Astrocyte of the hippocampus (primary cell): ENCODE measurements at regions not wholly inside any gene's neighbourhood (a gene's known extent, or its start where the extent isn't known, plus 50 kb on each side); places are given as distances from the start of the nearest gene placed in this dataset.
"Not testable (repeated sequence)": the region's sequence is repeated elsewhere in the genome, so short reads cannot be mapped to it uniquely, and the experiment has no call there.

Experiments
- DNase-seq: peaks from one replicate; pipeline ENCODE4 v3.0.0; 2011; ENCODE audit warnings: low read depth, low spot score

- DNase-seq, result no peak
Measured at GRCh38 chr20:53748176-53748575, 154.5 kb upstream of the ZNF217 start.

GRCh38 chr20:53743607-53744260, 150.1 kb upstream of the ZNF217 start:
- no peak for DNase-seq

GRCh38 chr20:53742685-53743081, 149.0 kb upstream of the ZNF217 start:
- DNase-seq, result no peak

GRCh38 chr20:53741726-53742028, 148.0 kb upstream of the ZNF217 start:
- no peak for DNase-seq

- DNase-seq, result peak; percentile 66
Measured at GRCh38 chr20:53739799-53740785, 146.5 kb upstream of the ZNF217 start.

GRCh38 chr20:53738945-53739798, 145.5 kb upstream of the ZNF217 start:
- peak; percentile 34 for DNase-seq

- peak; percentile 92 for DNase-seq
Measured at GRCh38 chr20:53738039-53738944, 144.7 kb upstream of the ZNF217 start.

- peak; percentile 66 for DNase-seq
Measured at GRCh38 chr20:53737396-53738038, 143.9 kb upstream of the ZNF217 start.

GRCh38 chr20:53736757-53737395, 143.2 kb upstream of the ZNF217 start:
- DNase-seq, result peak; percentile 59

- DNase-seq, result peak; percentile 58
Measured at GRCh38 chr20:53736122-53736756, 142.6 kb upstream of the ZNF217 start.

GRCh38 chr20:53735536-53736050, 142.0 kb upstream of the ZNF217 start:
- DNase-seq, result peak; percentile 90

GRCh38 chr20:53734006-53734688, 140.5 kb upstream of the ZNF217 start:
- peak; percentile 45 for DNase-seq

- DNase-seq, result no peak
Measured at GRCh38 chr20:53731595-53731994, 138.0 kb upstream of the ZNF217 start.

GRCh38 chr20:53728359-53728758, 134.7 kb upstream of the ZNF217 start:
- no peak for DNase-seq

- DNase-seq, result not testable (repeated sequence)
Measured at GRCh38 chr20:53727239-53727638, 133.6 kb upstream of the ZNF217 start.

- no peak for DNase-seq
Measured at GRCh38 chr20:53725575-53725970, 131.9 kb upstream of the ZNF217 start.

- DNase-seq, result no peak
Measured at GRCh38 chr20:53723621-53724020, 130.0 kb upstream of the ZNF217 start.

GRCh38 chr20:53723045-53723444, 129.4 kb upstream of the ZNF217 start:
- DNase-seq, result no peak
